ENCODE measurements at regions not wholly inside any gene's neighbourhood (a gene's known extent, or its start where the extent isn't known, plus 50 kb on each side); places are given as distances from the start of the nearest gene placed in this dataset.

DNA sequence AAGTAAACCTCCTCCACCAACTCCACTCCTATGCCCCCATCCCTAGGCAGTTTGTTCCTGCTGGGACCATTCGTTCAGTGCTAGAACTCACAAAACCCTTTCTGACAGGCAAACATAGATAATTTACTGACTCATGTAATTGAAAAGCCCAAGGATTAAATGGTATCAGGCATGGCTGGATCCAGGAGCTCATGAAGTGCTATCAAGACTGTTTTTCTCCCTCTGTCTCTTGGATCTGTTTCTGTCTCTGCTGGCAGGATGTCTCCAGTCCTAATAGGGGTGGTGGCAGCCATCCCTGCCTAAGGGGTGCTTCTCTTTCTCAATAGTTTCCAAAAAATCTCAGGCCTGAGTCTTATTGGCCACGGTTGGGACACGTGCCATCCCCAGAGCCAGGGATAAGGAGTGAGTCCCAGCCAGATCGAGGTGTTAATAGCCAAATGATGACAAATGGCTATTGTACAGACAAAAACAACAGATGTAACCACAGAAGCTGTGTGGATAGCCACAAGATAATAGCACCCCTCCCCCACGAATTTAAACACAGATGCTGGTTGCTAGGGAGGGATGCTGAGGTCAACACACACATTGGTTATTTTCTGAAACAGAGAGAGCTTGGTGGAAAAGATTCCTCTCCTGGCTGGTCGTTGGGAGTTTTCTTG, 168.6 kb downstream of the SHQ1 start:
- no peak overlapping the region for H3K4me2 ChIP-seq (ENCODE audit: insufficient read depth, low read length)
- DNase-seq (ENCODE audit: low read depth, low spot score) (no peak), FAIRE-seq (no peak)
- H4K20me1 ChIP-seq (replicated peaks; ENCODE audit: control insufficient read depth, extremely low read depth, insufficient read depth, low read length): no peaks in the 10 kb centered on the region
- POLR2A ChIA-PET: no interaction called here
- H3K9ac ChIP-seq (replicated peaks; ENCODE audit: extremely low read depth, insufficient read depth, low read length): no peak overlapping the region
- no TSS peak for BruUV-seq (replicated peaks)
- intact Hi-C loops (cut with micrococcal nuclease): no loop called here
- no peaks in the 10 kb centered on the region for H3K27me3 ChIP-seq (ENCODE audit: control insufficient read depth in 2 of 2, insufficient read depth in 2 of 2, low read length in 2 of 2)
- H3K9me1 ChIP-seq (replicated peaks; ENCODE audit: control insufficient read depth, extremely low read depth, insufficient read depth, low read length): no peaks in the 10 kb centered on the region
- no peak overlapping the region for H3K4me3 ChIP-seq (replicated peaks in 1 of 3; ENCODE audit: insufficient read depth in 1 of 3, low read depth in 1 of 3, low read length in 3 of 3)
- no peak for TF ChIP-seq GATA2 (IDR thresholded peaks at IDR 0.05; ENCODE audit: insufficient read depth, insufficient read length, low read depth, low read length)
- TF ChIP-seq FOS (IDR thresholded peaks at IDR 0.05; ENCODE audit: borderline replicate concordance, insufficient read depth, low read length): no peak
- TF ChIP-seq POLR2AphosphoS5 (IDR thresholded peaks at IDR 0.05; ENCODE audit: insufficient read depth, low read depth, low read length): no peak
- TF ChIP-seq, protein P1, sequence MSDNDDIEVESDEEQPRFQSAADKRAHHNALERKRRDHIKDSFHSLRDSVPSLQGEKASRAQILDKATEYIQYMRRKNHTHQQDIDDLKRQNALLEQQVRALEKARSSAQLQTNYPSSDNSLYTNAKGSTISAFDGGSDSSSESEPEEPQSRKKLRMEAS (IDR thresholded peaks at IDR 0.05; ENCODE audit: insufficient read depth, insufficient read length): no peak
- TF ChIP-seq, protein P2, sequence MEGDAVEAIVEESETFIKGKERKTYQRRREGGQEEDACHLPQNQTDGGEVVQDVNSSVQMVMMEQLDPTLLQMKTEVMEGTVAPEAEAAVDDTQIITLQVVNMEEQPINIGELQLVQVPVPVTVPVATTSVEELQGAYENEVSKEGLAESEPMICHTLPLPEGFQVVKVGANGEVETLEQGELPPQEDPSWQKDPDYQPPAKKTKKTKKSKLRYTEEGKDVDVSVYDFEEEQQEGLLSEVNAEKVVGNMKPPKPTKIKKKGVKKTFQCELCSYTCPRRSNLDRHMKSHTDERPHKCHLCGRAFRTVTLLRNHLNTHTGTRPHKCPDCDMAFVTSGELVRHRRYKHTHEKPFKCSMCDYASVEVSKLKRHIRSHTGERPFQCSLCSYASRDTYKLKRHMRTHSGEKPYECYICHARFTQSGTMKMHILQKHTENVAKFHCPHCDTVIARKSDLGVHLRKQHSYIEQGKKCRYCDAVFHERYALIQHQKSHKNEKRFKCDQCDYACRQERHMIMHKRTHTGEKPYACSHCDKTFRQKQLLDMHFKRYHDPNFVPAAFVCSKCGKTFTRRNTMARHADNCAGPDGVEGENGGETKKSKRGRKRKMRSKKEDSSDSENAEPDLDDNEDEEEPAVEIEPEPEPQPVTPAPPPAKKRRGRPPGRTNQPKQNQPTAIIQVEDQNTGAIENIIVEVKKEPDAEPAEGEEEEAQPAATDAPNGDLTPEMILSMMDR (IDR thresholded peaks at IDR 0.05; ENCODE audit: extremely low read depth in 1 of 2, insufficient read depth in 1 of 2, low read depth in 1 of 2, low read length in 2 of 2): no peak
- TF ChIP-seq EZH2 (IDR thresholded peaks at IDR 0.05; ENCODE audit: borderline replicate concordance, low read depth, low read length, severe bottlenecking): no peak
- no peak for TF ChIP-seq MYC (IDR thresholded peaks at IDR 0.05; ENCODE audit: low read depth, low read length)
- TF ChIP-seq JUN (IDR thresholded peaks at IDR 0.05; ENCODE audit: borderline replicate concordance, insufficient read depth, insufficient read length, low read depth): no peak
- no peak for TF ChIP-seq POLR2A (IDR thresholded peaks at IDR 0.05; ENCODE audit: low read depth, low read length)
- CTCF ChIA-PET: no interaction called here
- H3K36me3 ChIP-seq (ENCODE audit: control insufficient read depth in 2 of 2, extremely low read depth in 1 of 2, insufficient read depth in 2 of 2, low read length in 2 of 2): no peaks in the 10 kb centered on the region
- no peak overlapping the region for H3K27ac ChIP-seq (ENCODE audit: insufficient read depth, low read depth, low read length)
- dilution Hi-C loops (cut with MboI; ENCODE audit: extremely low pct_ligation_motif_present, low sequenced_read_pairs): no loop called here
- H3K9me3 ChIP-seq (replicated peaks; ENCODE audit: control insufficient read depth, insufficient read depth, low read length): no peaks in the 10 kb centered on the region
- H3K79me2 ChIP-seq (ENCODE audit: control insufficient read depth, insufficient read depth, low read length): no peaks in the 10 kb centered on the region
- H3K4me1 ChIP-seq (ENCODE audit: control insufficient read depth, extremely low read depth, insufficient read depth, low read length): no peaks in the 10 kb centered on the region
- H2AFZ ChIP-seq (ENCODE audit: low read depth, low read length): no peak overlapping the region

Data from endothelial cell of umbilical vein (primary cell).